ENCODE measurements at regions not wholly inside any gene's neighbourhood (a gene's known extent, or its start where the extent isn't known, plus 50 kb on each side); places are given as distances from the start of the nearest gene placed in this dataset.

DNA sequence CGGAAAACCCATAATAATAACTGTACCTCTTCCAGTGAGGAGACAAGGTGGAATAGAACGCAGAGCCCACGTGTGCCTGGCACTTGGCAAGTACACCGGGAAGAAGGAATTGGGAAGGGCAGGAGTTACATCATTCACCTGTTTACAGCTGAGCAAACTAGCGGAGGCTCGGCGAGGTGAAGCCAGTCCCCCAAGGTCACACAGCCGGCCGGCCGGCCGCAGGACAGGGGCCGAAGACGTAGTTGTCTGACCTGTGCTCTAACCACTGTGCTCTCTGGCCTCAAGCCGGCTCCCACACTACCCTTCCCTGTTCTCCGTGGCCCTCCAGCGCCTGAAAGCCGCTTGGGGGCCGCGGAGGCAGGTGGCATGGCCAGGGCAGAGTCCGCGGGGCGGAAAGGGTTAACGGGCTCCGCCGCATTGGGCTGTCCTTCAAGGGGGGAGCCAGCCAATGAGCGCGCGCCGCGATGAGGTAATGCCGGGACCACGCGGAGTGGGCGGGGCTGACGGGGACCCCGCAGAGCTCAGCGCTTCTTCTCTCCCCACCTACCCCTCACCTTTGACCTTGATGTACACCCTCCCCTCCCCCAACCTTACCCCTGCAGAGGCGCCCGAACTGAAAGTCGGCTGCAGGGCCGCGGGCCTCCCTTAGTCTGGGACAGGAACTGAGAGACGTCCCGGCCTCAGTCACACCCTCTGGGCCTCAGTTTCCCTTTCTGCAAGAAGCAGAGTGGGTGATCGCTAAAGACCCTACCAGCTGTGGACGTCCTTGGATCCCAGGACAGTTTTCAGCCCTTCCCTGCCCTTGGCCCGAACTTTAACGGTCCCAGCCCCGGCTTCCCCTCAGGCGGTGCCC, 125.1 kb downstream of the C9orf50 start:
- H3K36me3 ChIP-seq (ENCODE audit: insufficient read depth): no peaks in the 10 kb centered on the region
- H3K79me2 ChIP-seq (ENCODE audit: insufficient read depth, low read depth): peaks cover 43% of the 10 kb centered on the region
- H3K4me3 ChIP-seq (IDR thresholded peaks at IDR 0.05; ENCODE audit: insufficient read depth, low read depth, low read length): no peak overlapping the region
- H2AFZ ChIP-seq (ENCODE audit: low read depth): peak overlapping the region; percentile 32; the same call in 1 of the 2 replicates
- peak overlapping the region; percentile 96 for H3K4me2 ChIP-seq
- TF ChIP-seq, protein P1, sequence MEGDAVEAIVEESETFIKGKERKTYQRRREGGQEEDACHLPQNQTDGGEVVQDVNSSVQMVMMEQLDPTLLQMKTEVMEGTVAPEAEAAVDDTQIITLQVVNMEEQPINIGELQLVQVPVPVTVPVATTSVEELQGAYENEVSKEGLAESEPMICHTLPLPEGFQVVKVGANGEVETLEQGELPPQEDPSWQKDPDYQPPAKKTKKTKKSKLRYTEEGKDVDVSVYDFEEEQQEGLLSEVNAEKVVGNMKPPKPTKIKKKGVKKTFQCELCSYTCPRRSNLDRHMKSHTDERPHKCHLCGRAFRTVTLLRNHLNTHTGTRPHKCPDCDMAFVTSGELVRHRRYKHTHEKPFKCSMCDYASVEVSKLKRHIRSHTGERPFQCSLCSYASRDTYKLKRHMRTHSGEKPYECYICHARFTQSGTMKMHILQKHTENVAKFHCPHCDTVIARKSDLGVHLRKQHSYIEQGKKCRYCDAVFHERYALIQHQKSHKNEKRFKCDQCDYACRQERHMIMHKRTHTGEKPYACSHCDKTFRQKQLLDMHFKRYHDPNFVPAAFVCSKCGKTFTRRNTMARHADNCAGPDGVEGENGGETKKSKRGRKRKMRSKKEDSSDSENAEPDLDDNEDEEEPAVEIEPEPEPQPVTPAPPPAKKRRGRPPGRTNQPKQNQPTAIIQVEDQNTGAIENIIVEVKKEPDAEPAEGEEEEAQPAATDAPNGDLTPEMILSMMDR (conservative IDR thresholded peaks at IDR 0.05; ENCODE audit: low read depth, low read length): no peak
- H3K4me1 ChIP-seq (ENCODE audit: low read depth, poor library complexity, severe bottlenecking): peaks cover 61% of the 10 kb centered on the region
- peak overlapping the region; percentile 91 for H3K27ac ChIP-seq
- no peaks in the 10 kb centered on the region for H4K20me1 ChIP-seq (ENCODE audit: insufficient read depth)
- no peaks in the 10 kb centered on the region for H3K27me3 ChIP-seq (ENCODE audit: insufficient read depth, low read depth)
- H3K9ac ChIP-seq: peak overlapping the region; percentile 94

DNA sequence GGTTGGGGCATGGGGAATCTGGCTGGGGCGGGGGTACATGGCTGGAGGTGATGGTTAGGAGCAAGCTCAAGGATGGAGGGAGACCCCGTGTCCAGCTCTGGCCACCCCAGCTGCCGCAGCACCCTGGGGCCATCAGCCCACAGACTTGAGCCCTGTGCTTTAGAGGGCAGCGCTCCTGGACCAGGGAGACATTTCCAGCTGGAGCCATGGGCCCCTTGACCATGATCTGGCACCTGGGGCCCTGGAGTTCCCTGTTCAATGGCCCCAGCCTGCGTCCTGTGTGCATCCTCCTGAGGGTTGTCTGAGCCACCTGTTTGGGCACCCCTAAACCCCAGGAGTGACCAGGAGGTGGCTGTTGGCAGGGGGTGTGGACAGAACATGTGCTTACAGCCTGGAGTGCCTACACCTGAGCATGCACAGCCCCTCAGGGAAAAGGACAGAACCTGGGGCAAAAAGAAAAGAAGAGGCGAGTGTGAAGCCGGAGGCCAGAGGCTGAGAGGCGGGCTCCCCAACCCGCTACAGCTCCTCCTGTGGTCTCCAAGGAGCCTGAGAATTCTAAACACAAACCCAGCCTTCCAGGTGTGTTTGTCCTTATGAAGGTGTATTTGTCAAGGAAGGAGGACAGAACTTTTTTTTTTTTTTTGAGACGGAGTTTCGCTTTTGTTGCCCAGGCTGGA, 126.7 kb downstream of the C9orf50 start:
- peak overlapping the region; percentile 91 for H3K27ac ChIP-seq
- no peak overlapping the region for H3K4me3 ChIP-seq (IDR thresholded peaks at IDR 0.05; ENCODE audit: insufficient read depth, low read depth, low read length)
- H4K20me1 ChIP-seq (ENCODE audit: insufficient read depth): no peaks in the 10 kb centered on the region
- H3K36me3 ChIP-seq (ENCODE audit: insufficient read depth): no peaks in the 10 kb centered on the region
- peaks cover 59% of the 10 kb centered on the region for H3K79me2 ChIP-seq (ENCODE audit: insufficient read depth, low read depth)
- H3K4me1 ChIP-seq (ENCODE audit: low read depth, poor library complexity, severe bottlenecking): peaks cover 66% of the 10 kb centered on the region
- H3K27me3 ChIP-seq (ENCODE audit: insufficient read depth, low read depth): no peaks in the 10 kb centered on the region
- TF ChIP-seq, protein P1 (conservative IDR thresholded peaks at IDR 0.05; ENCODE audit: low read depth, low read length): no peak
- H2AFZ ChIP-seq (ENCODE audit: low read depth): no peak overlapping the region
- peak overlapping the region; percentile 96 for H3K4me2 ChIP-seq
- peak overlapping the region; percentile 94 for H3K9ac ChIP-seq

DNA sequence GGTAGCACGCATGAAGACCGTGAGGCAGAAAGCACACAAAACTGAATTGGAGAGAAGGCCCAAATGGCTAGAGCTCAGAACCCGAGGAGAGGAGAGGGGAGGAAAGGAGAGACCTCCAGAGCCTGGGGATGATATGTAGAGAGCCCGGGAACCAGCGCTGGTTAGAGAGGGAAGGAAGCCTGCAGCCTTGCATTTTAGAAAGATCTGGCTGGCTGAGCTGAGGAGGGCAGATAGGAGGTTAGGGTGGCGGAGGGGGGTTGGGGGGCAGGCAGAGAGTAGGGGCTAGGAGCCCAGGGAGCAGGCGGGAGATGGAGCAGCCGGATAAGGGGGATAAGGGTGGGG, 127.2 kb downstream of the C9orf50 start:
- Histone ChIP-seq H3K27ac (peak overlapping the region; percentile 91), H3K9ac (peak overlapping the region; percentile 94), H4K20me1 (ENCODE audit: insufficient read depth) (no peaks in the 10 kb centered on the region), H3K4me2 (peak overlapping the region; percentile 96), H3K27me3 (ENCODE audit: insufficient read depth, low read depth) (no peaks in the 10 kb centered on the region), H3K4me3 (IDR thresholded peaks at IDR 0.05; ENCODE audit: insufficient read depth, low read depth, low read length) (no peak overlapping the region), H3K36me3 (ENCODE audit: insufficient read depth) (no peaks in the 10 kb centered on the region), H3K4me1 (ENCODE audit: low read depth, poor library complexity, severe bottlenecking) (peaks cover 66% of the 10 kb centered on the region), H2AFZ (ENCODE audit: low read depth) (no peak overlapping the region), H3K79me2 (ENCODE audit: insufficient read depth, low read depth) (peaks cover 64% of the 10 kb centered on the region)
- TF ChIP-seq, protein P1 (conservative IDR thresholded peaks at IDR 0.05; ENCODE audit: low read depth, low read length): no peak

DNA sequence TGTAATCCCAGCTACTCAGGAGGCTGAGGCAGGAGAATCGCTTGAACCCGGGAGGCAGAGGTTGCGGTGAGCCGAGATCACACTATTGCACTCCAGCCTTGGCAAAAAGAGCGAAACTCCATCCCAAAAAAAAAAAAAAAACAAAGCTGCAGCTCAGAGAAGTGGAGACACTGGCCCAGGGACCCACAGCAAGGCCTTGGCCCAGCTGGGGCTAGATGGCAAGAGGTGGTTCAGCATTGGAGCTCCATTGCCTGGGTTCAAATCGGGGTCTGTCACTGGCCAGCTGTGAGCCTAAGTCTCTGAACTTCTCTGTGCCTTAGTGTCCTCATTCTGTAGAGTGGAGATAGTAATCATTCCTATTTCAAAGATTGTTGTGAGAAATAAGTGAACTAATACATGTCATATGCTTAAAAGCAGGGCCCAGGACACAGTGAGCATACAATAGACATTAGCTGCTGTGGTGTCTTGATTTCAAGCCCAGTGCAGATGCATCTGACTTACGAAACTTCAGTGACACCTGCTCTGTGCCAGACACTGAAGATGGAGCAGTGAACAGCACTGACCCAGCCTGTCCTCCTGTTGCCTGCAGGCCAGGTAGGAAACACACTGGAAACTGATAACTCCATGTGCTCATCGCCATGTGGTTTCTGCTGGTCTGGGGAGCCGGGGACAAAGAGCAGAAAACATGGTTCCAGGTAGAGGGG, 127.7 kb downstream of the C9orf50 start:
- H3K9ac ChIP-seq: peak overlapping the region; percentile 94
- TF ChIP-seq, protein P1 (conservative IDR thresholded peaks at IDR 0.05; ENCODE audit: low read depth, low read length): no peak

More for the DNA sequence above, 127.7 kb downstream of the C9orf50 start:
- H3K27me3 ChIP-seq (ENCODE audit: insufficient read depth, low read depth): no peaks in the 10 kb centered on the region
- H3K79me2 ChIP-seq (ENCODE audit: insufficient read depth, low read depth): peaks cover 64% of the 10 kb centered on the region
- H3K4me2 ChIP-seq: peak overlapping the region; percentile 96
- no peak overlapping the region for H2AFZ ChIP-seq (ENCODE audit: low read depth)
- peaks cover 61% of the 10 kb centered on the region for H3K4me1 ChIP-seq (ENCODE audit: low read depth, poor library complexity, severe bottlenecking)
- peak overlapping the region; percentile 91 for H3K27ac ChIP-seq
- H3K4me3 ChIP-seq (IDR thresholded peaks at IDR 0.05; ENCODE audit: insufficient read depth, low read depth, low read length): no peak overlapping the region
- no peaks in the 10 kb centered on the region for H4K20me1 ChIP-seq (ENCODE audit: insufficient read depth)
- no peaks in the 10 kb centered on the region for H3K36me3 ChIP-seq (ENCODE audit: insufficient read depth)
